ENCODE measurements at regions not wholly inside any gene's neighbourhood (a gene's known extent, or its start where the extent isn't known, plus 50 kb on each side); places are given as distances from the start of the nearest gene placed in this dataset.
A peak's percentile ranks its signal among the peaks of the same experiment; 100 is the strongest.

GRCh38 chr2:83944191-83944590 lies 514.9 kb downstream of the SUCLG1 start:
- TF ChIP-seq RAD21 (IDR thresholded peaks at IDR 0.05; ENCODE audit: low read depth) (no peak), EP300 (IDR thresholded peaks at IDR 0.05; ENCODE audit: borderline replicate concordance) (no peak), NFIC (IDR thresholded peaks at IDR 0.05) (no peak)
- TF ChIP-seq, protein P1, sequence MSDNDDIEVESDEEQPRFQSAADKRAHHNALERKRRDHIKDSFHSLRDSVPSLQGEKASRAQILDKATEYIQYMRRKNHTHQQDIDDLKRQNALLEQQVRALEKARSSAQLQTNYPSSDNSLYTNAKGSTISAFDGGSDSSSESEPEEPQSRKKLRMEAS (IDR thresholded peaks at IDR 0.05), result no peak

GRCh38 chr2:83943265-83943664 lies 515.8 kb downstream of the SUCLG1 start:
- TF ChIP-seq CEBPB (IDR thresholded peaks at IDR 0.05), result peak; percentile 38; the same call in 1 of the 2 replicates
- TF ChIP-seq, protein P2, sequence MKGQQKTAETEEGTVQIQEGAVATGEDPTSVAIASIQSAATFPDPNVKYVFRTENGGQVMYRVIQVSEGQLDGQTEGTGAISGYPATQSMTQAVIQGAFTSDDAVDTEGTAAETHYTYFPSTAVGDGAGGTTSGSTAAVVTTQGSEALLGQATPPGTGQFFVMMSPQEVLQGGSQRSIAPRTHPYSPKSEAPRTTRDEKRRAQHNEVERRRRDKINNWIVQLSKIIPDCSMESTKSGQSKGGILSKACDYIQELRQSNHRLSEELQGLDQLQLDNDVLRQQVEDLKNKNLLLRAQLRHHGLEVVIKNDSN (IDR thresholded peaks at IDR 0.05), result no peak

DNA sequence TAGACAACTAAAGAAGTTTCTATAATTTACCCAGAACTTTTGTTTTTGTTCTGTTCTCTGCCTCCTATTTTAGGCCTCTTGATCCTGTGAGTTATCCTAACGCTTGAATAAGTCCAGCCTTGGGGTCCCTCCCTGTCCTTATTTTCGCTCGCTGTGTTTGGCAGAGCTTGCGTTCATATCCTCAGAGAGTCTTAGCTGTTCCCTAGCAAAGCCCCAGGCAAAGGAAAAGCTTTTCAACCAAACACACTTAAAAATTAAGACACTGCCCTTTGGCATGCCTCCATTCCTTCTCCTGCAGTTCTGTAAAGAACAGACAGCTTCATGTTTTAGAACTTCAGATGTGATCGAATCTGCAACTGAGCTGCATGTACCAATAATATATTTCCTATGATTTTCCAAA lies 517.2 kb downstream of the SUCLG1 start:
- TF ChIP-seq, protein P2 (IDR thresholded peaks at IDR 0.05), result no peak
- TF ChIP-seq TAF1 (IDR thresholded peaks at IDR 0.05; ENCODE audit: low read depth) (no peak), RAD21 (IDR thresholded peaks at IDR 0.05; ENCODE audit: low read depth) (no peak), EP300 (IDR thresholded peaks at IDR 0.05; ENCODE audit: borderline replicate concordance) (no peak), TCF12 (IDR thresholded peaks at IDR 0.05; ENCODE audit: low read depth) (no peak), EGR1 (IDR thresholded peaks at IDR 0.05) (no peak), YY1 (IDR thresholded peaks at IDR 0.05; ENCODE audit: low read depth) (no peak), CEBPB (IDR thresholded peaks at IDR 0.05) (no peak), CREB1 (IDR thresholded peaks at IDR 0.05; ENCODE audit: low read depth) (no peak), TEAD4 (IDR thresholded peaks at IDR 0.05) (no peak), REST (IDR thresholded peaks at IDR 0.05; ENCODE audit: low read depth) (no peak)

GRCh38 chr2:83933749-83934148 lies 525.3 kb downstream of the SUCLG1 start:
- no peak for TF ChIP-seq RAD21 (IDR thresholded peaks at IDR 0.05; ENCODE audit: low read depth)
- no peak for TF ChIP-seq TEAD4 (IDR thresholded peaks at IDR 0.05)
- no peak for TF ChIP-seq YY1 (IDR thresholded peaks at IDR 0.05; ENCODE audit: low read depth)
- TF ChIP-seq FOXM1 (IDR thresholded peaks at IDR 0.05; ENCODE audit: borderline replicate concordance, low read depth), result no peak
- TF ChIP-seq CREB1 (IDR thresholded peaks at IDR 0.05; ENCODE audit: low read depth), result no peak

DNA sequence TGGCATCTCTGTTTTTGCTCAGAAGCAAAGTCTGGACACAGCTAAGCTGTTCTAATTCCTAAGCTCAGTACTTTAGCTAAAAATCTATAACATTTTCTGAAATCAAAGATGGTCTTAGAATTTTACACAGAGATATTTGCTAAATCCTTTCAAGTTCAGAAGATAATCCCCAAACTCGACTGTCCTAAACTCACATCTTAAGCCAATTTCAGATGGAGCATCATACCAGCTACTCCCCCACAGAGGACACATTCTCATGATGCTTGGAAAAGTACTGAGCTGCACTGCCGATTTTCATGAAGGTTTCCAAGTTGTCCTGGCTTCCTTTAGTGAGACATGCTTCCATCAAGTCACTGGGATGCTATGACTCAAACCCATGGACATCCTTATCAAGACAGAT lies 535.5 kb downstream of the SUCLG1 start:
- TF ChIP-seq, protein P2 (IDR thresholded peaks at IDR 0.05), result no peak
- TF ChIP-seq TCF12 (IDR thresholded peaks at IDR 0.05; ENCODE audit: low read depth) (no peak), NFIC (IDR thresholded peaks at IDR 0.05) (no peak), CREB1 (IDR thresholded peaks at IDR 0.05; ENCODE audit: low read depth) (no peak), CEBPB (IDR thresholded peaks at IDR 0.05) (no peak)

- TF ChIP-seq RAD21 (IDR thresholded peaks at IDR 0.05; ENCODE audit: low read depth), result no peak
- TF ChIP-seq YY1 (IDR thresholded peaks at IDR 0.05; ENCODE audit: low read depth), result no peak
- no peak for TF ChIP-seq TCF12 (IDR thresholded peaks at IDR 0.05; ENCODE audit: low read depth)
- TF ChIP-seq EP300 (IDR thresholded peaks at IDR 0.05; ENCODE audit: borderline replicate concordance), result no peak
- no peak for TF ChIP-seq REST (IDR thresholded peaks at IDR 0.05; ENCODE audit: low read depth)
- no peak for TF ChIP-seq ZBTB7A (IDR thresholded peaks at IDR 0.05; ENCODE audit: low read depth)
- TF ChIP-seq, protein P1 (IDR thresholded peaks at IDR 0.05), result no peak
- no peak for TF ChIP-seq CREB1 (IDR thresholded peaks at IDR 0.05; ENCODE audit: low read depth)
- no peak for TF ChIP-seq TAF1 (IDR thresholded peaks at IDR 0.05; ENCODE audit: low read depth)
- TF ChIP-seq EGR1 (IDR thresholded peaks at IDR 0.05), result no peak
- TF ChIP-seq, protein P2 (IDR thresholded peaks at IDR 0.05), result no peak
- no peak for TF ChIP-seq TEAD4 (IDR thresholded peaks at IDR 0.05)
- no peak for TF ChIP-seq FOXM1 (IDR thresholded peaks at IDR 0.05; ENCODE audit: borderline replicate concordance, low read depth)
- TF ChIP-seq NFIC (IDR thresholded peaks at IDR 0.05), result no peak
- TF ChIP-seq CEBPB (IDR thresholded peaks at IDR 0.05), result no peak
These were observed 542.5 kb downstream of the SUCLG1 start for GRCh38 chr2:83916559-83916958.
